GM18909 (cell line): ENCODE measurements at regions not wholly inside any gene's neighbourhood (a gene's known extent, or its start where the extent isn't known, plus 50 kb on each side); places are given as distances from the start of the nearest gene placed in this dataset.
"Not testable (repeated sequence)": the region's sequence is repeated elsewhere in the genome, so short reads cannot be mapped to it uniquely, and the experiment has no call there.

ENCODE experiments used
- ATAC-seq: cut with Tn5 transposase; IDR thresholded peaks from one replicate; pipeline ENCODE4 v1.9.1; 2021; ENCODE audit warnings: mild to moderate bottlenecking; ENCODE audit not compliant: unreplicated experiment, poor library complexity

GRCh38 chr10:78437407-78437768, 403.7 kb downstream of the RPS24 start:
- peak; percentile 66 for ATAC-seq

GRCh38 chr10:78437998-78438906, 404.6 kb downstream of the RPS24 start:
- peak; percentile 77 for ATAC-seq

- ATAC-seq = no peak
Measured at GRCh38 chr10:78438907-78439809, 405.5 kb downstream of the RPS24 start.

- no peak for ATAC-seq
Measured at GRCh38 chr10:78441010-78441409, 407.3 kb downstream of the RPS24 start.

GRCh38 chr10:78441694-78442093, 408.0 kb downstream of the RPS24 start:
- no peak for ATAC-seq

GRCh38 chr10:78442836-78443550, 409.3 kb downstream of the RPS24 start:
- no peak for ATAC-seq

- no peak for ATAC-seq
Measured at GRCh38 chr10:78443900-78444571, 410.4 kb downstream of the RPS24 start.

GRCh38 chr10:78444741-78445140, 411.1 kb downstream of the RPS24 start:
- ATAC-seq = not testable (repeated sequence)

GRCh38 chr10:78445308-78445707, 411.6 kb downstream of the RPS24 start:
- no peak for ATAC-seq

- ATAC-seq = no peak
Measured at GRCh38 chr10:78448470-78448869, 414.8 kb downstream of the RPS24 start.

GRCh38 chr10:78448994-78449418, 415.3 kb downstream of the RPS24 start:
- ATAC-seq = no peak

- no peak for ATAC-seq
Measured at GRCh38 chr10:78449554-78449953, 415.9 kb downstream of the RPS24 start.

GRCh38 chr10:78450239-78450638, 416.6 kb downstream of the RPS24 start:
- ATAC-seq = no peak

GRCh38 chr10:78450807-78451485, 417.3 kb downstream of the RPS24 start:
- no peak for ATAC-seq

- ATAC-seq = no peak
Measured at GRCh38 chr10:78451592-78451991, 417.9 kb downstream of the RPS24 start.

GRCh38 chr10:78454123-78454645, 420.5 kb downstream of the RPS24 start:
- ATAC-seq = no peak

- no peak for ATAC-seq
Measured at GRCh38 chr10:78455236-78455635, 421.6 kb downstream of the RPS24 start.

GRCh38 chr10:78455811-78456210, 422.1 kb downstream of the RPS24 start:
- ATAC-seq = no peak
